ENCODE measurements at regions not wholly inside any gene's neighbourhood (a gene's known extent, or its start where the extent isn't known, plus 50 kb on each side); places are given as distances from the start of the nearest gene placed in this dataset.

GRCh38 chr4:30783751-30784150 lies 63.6 kb downstream of the PCDH7 start:
- DNase-seq (ENCODE audit: low spot score): no peak

GRCh38 chr4:30789219-30789671 lies 69.1 kb downstream of the PCDH7 start:
- peak; percentile 75 for DNase-seq (ENCODE audit: low spot score)

- DNase-seq (ENCODE audit: low spot score): no peak
Measured at GRCh38 chr4:30790123-30790522, 70.0 kb downstream of the PCDH7 start.

GRCh38 chr4:30790998-30791397 lies 70.8 kb downstream of the PCDH7 start:
- DNase-seq (ENCODE audit: low spot score): no peak

- DNase-seq (ENCODE audit: low spot score): no peak
Measured at GRCh38 chr4:30792601-30793000, 72.4 kb downstream of the PCDH7 start.

GRCh38 chr4:30801876-30802275 lies 81.7 kb downstream of the PCDH7 start:
- no peak for DNase-seq (ENCODE audit: low spot score)

- no peak for DNase-seq (ENCODE audit: low spot score)
Measured at GRCh38 chr4:30802622-30803323, 82.6 kb downstream of the PCDH7 start.

- no peak for DNase-seq (ENCODE audit: low spot score)
Measured at GRCh38 chr4:30808276-30808675, 88.1 kb downstream of the PCDH7 start.

- DNase-seq (ENCODE audit: low spot score): no peak
Measured at GRCh38 chr4:30811296-30811695, 91.1 kb downstream of the PCDH7 start.

- no peak for DNase-seq (ENCODE audit: low spot score)
Measured at GRCh38 chr4:30815685-30816084, 95.5 kb downstream of the PCDH7 start.

GRCh38 chr4:30817447-30817846 lies 97.3 kb downstream of the PCDH7 start:
- DNase-seq (ENCODE audit: low spot score): no peak

GRCh38 chr4:30818541-30818940 lies 98.4 kb downstream of the PCDH7 start:
- no peak for DNase-seq (ENCODE audit: low spot score)

GRCh38 chr4:30821275-30821674 lies 101.1 kb downstream of the PCDH7 start:
- DNase-seq (ENCODE audit: low spot score): no peak

- peak; percentile 37 for DNase-seq (ENCODE audit: low spot score)
Measured at GRCh38 chr4:30821859-30822612, 101.9 kb downstream of the PCDH7 start.

GRCh38 chr4:30822911-30823551 lies 102.9 kb downstream of the PCDH7 start:
- DNase-seq (ENCODE audit: low spot score): no peak

GRCh38 chr4:30825008-30825770 lies 105.0 kb downstream of the PCDH7 start:
- DNase-seq (ENCODE audit: low spot score): no peak

- no peak for DNase-seq (ENCODE audit: low spot score)
Measured at GRCh38 chr4:30828264-30828926, 108.2 kb downstream of the PCDH7 start.

- no peak for DNase-seq (ENCODE audit: low spot score)
Measured at GRCh38 chr4:30832639-30833038, 112.5 kb downstream of the PCDH7 start.

- DNase-seq (ENCODE audit: low spot score): no peak
Measured at GRCh38 chr4:30833206-30833605, 113.0 kb downstream of the PCDH7 start.

- no peak for DNase-seq (ENCODE audit: low spot score)
Measured at GRCh38 chr4:30835044-30835443, 114.9 kb downstream of the PCDH7 start.

- DNase-seq (ENCODE audit: low spot score): no peak
Measured at GRCh38 chr4:30836231-30836630, 116.1 kb downstream of the PCDH7 start.
